ENCODE measurements at regions not wholly inside any gene's neighbourhood (a gene's known extent, or its start where the extent isn't known, plus 50 kb on each side); places are given as distances from the start of the nearest gene placed in this dataset.

DNA sequence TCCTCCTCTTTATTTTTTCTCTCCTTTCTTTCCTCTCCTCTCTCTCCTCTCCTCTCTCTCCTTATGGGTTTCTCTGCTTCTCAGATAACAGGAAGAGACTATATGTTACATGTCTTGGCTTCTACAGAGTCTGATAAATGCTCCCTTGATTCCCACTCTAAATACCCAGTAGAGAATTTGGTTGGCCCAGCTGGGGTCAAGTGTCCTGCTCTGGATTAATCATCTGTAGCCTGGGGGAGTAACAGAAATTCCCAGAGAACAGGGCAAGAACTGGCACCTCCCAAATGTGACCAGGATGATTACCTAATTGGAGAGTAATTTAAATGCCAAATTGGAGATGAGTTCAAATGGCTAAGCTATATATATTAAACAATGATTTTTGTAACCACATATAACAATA is 146.1 kb upstream of the LMO4 start:
- TF ChIP-seq, protein P1, sequence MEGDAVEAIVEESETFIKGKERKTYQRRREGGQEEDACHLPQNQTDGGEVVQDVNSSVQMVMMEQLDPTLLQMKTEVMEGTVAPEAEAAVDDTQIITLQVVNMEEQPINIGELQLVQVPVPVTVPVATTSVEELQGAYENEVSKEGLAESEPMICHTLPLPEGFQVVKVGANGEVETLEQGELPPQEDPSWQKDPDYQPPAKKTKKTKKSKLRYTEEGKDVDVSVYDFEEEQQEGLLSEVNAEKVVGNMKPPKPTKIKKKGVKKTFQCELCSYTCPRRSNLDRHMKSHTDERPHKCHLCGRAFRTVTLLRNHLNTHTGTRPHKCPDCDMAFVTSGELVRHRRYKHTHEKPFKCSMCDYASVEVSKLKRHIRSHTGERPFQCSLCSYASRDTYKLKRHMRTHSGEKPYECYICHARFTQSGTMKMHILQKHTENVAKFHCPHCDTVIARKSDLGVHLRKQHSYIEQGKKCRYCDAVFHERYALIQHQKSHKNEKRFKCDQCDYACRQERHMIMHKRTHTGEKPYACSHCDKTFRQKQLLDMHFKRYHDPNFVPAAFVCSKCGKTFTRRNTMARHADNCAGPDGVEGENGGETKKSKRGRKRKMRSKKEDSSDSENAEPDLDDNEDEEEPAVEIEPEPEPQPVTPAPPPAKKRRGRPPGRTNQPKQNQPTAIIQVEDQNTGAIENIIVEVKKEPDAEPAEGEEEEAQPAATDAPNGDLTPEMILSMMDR (conservative IDR thresholded peaks at IDR 0.05) = no peak
- no peak for TF ChIP-seq EZH2 (IDR thresholded peaks at IDR 0.05; ENCODE audit: low read depth)
